K562 (cell line): ENCODE measurements at regions not wholly inside any gene's neighbourhood (a gene's known extent, or its start where the extent isn't known, plus 50 kb on each side); places are given as distances from the start of the nearest gene placed in this dataset.

Experiments
- CBX1 ChIP-seq: sonication (generic); IDR thresholded peaks from 2 replicates; pipeline ENCODE4 v1.6.1; 2016; ENCODE audit warnings: antibody characterized with exemption, low read depth, mild to moderate bottlenecking
- CBX3 ChIP-seq, 2 experiments: IDR thresholded peaks; 1 replicate in 1 of 2; 2 replicates in 1 of 2; pipeline ENCODE4 v1.6.1; 2012; ENCODE audit warnings: inconsistent platforms in 2 of 2, low read length in 2 of 2, borderline replicate concordance in 1 of 2, control low read depth in 1 of 2
- E2F6 ChIP-seq, 2 experiments: IDR thresholded peaks; 2 replicates each; pipeline ENCODE4 v1.6.1; 2011; ENCODE audit warnings: borderline replicate concordance in 1 of 2, control low read depth in 1 of 2, low read depth in 1 of 2, low read length in 1 of 2, mild to moderate bottlenecking in 1 of 2, mixed read lengths in 1 of 2, moderate library complexity in 1 of 2; ENCODE audit not compliant: insufficient read depth in 1 of 2, insufficient read length in 1 of 2, poor library complexity in 1 of 2, severe bottlenecking in 1 of 2; ENCODE audit errors: extremely low read depth in 1 of 2
- ESRRB ChIP-seq: fragments of 250-450 bp; sonication (Bioruptor Pico); IDR thresholded peaks from 2 replicates; pipeline ENCODE4 v1.5.0; 2020; ENCODE audit warnings: mild to moderate bottlenecking, moderate library complexity, borderline replicate concordance
- KAT2B ChIP-seq: IDR thresholded peaks from one replicate; pipeline ENCODE4 v1.6.1; 2012; ENCODE audit warnings: low read depth, mild to moderate bottlenecking, control low read depth, inconsistent platforms, low read length, moderate library complexity
- KDM1A ChIP-seq, 2 experiments: fragments of 450-650 bp; IDR thresholded peaks; 2 replicates each; pipeline ENCODE4 v1.6.1; 2016; ENCODE audit warnings: mild to moderate bottlenecking in 2 of 2
- KLF13 ChIP-seq: fragments of 450-650 bp; IDR thresholded peaks from 2 replicates; pipeline ENCODE4 v1.6.1; 2016; ENCODE audit warnings: missing genetic modification characterization, low read depth, mild to moderate bottlenecking, missing compliant biosample characterization, moderate library complexity, borderline replicate concordance
- PRDM10 ChIP-seq: fragments of 450-650 bp; IDR thresholded peaks from 2 replicates; pipeline ENCODE4 v1.6.1; 2018; ENCODE audit not compliant: partially characterized antibody
- SETDB1 ChIP-seq: IDR thresholded peaks from one replicate; pipeline ENCODE4 v1.6.1; 2012; ENCODE audit warnings: low read length, control low read depth, inconsistent platforms
- SNRNP70 ChIP-seq: fragments of 200-400 bp; formaldehyde crosslinking; optimal IDR thresholded peaks from 2 replicates; pipeline ENCODE3; 2017; ENCODE audit warnings: low read depth, low read length
- TRIM25 ChIP-seq: fragments of 450-650 bp; IDR thresholded peaks from 2 replicates; pipeline ENCODE4 v1.7.0; 2016; ENCODE audit warnings: borderline replicate concordance
- U2AF2 ChIP-seq: fragments of 200-400 bp; formaldehyde crosslinking; optimal IDR thresholded peaks from 2 replicates; pipeline ENCODE3; 2017; ENCODE audit warnings: low read depth, mild to moderate bottlenecking, low read length
- USF1 ChIP-seq: sonication (generic); formaldehyde crosslinking; IDR thresholded peaks from 2 replicates; pipeline ENCODE4 v1.9.0; 2022; ENCODE audit warnings: mild to moderate bottlenecking, missing genetic modification reagents
- USF2 ChIP-seq: sonication (generic); formaldehyde crosslinking; IDR thresholded peaks from 2 replicates; pipeline ENCODE4 v1.5.0; 2020; ENCODE audit warnings: missing genetic modification reagents
- YY1 ChIP-seq, 3 experiments: IDR thresholded peaks; 2 replicates each; pipeline ENCODE4 v1.6.1; 2011; ENCODE audit warnings: low read length in 2 of 3, mild to moderate bottlenecking in 2 of 3, moderate library complexity in 2 of 3, borderline replicate concordance in 1 of 3, control low read depth in 1 of 3, low read depth in 1 of 3; ENCODE audit not compliant: insufficient read depth in 3 of 3, insufficient replicate concordance in 2 of 3, control insufficient read depth in 1 of 3, insufficient read length in 1 of 3; ENCODE audit errors: extremely low read depth in 1 of 3
- ZNF277 ChIP-seq: fragments of 250-450 bp; sonication (Bioruptor Pico); IDR thresholded peaks from 2 replicates; pipeline ENCODE4 v1.8.0; 2022; ENCODE audit warnings: inconsistent platforms, mild to moderate bottlenecking, moderate library complexity, borderline replicate concordance
- ZNF316 ChIP-seq: fragments of 450-650 bp; IDR thresholded peaks from 2 replicates; pipeline ENCODE4 v1.6.1; 2016
- ZNF586 ChIP-seq: fragments of 450-650 bp; formaldehyde crosslinking; conservative IDR thresholded peaks from 2 replicates; pipeline ENCODE4 v1.4.0; 2020; ENCODE audit warnings: mild to moderate bottlenecking, moderate library complexity

- no peak for TF ChIP-seq KLF13 (tag)
- no peak for TF ChIP-seq CBX3 (IDR thresholded peaks at IDR 0.05; ENCODE audit: borderline replicate concordance in 1 of 2, low read length in 2 of 2)
- TF ChIP-seq PRDM10, result no peak
- TF ChIP-seq YY1 (IDR thresholded peaks at IDR 0.05; ENCODE audit: borderline replicate concordance in 1 of 3, control insufficient read depth in 1 of 3, extremely low read depth in 1 of 3, insufficient read depth in 3 of 3, insufficient read length in 1 of 3, insufficient replicate concordance in 2 of 3, low read depth in 1 of 3, low read length in 2 of 3), result no peak
- no peak for TF ChIP-seq SNRNP70
- TF ChIP-seq ZNF586, result no peak
- no peak for TF ChIP-seq SETDB1
- peak; percentile 42 for TF ChIP-seq USF2 (CRISPR knock-in tag)
- no peak for TF ChIP-seq ZNF316
- TF ChIP-seq U2AF2, result no peak
- no peak for TF ChIP-seq KDM1A (IDR thresholded peaks at IDR 0.05)
- no peak for TF ChIP-seq E2F6 (IDR thresholded peaks at IDR 0.05; ENCODE audit: borderline replicate concordance in 1 of 2, extremely low read depth in 1 of 2, insufficient read depth in 1 of 2, insufficient read length in 1 of 2, low read depth in 1 of 2, low read length in 1 of 2, poor library complexity in 1 of 2, severe bottlenecking in 1 of 2)
- no peak for TF ChIP-seq ESRRB (CRISPR knock-in tag)
- TF ChIP-seq TRIM25, result no peak
- TF ChIP-seq KAT2B, result no peak
- peak; percentile 46; the same call in 1 of the 2 replicates for TF ChIP-seq USF1
- TF ChIP-seq ZNF277 (CRISPR knock-in tag), result no peak
- no peak for TF ChIP-seq CBX1
Measured at GRCh38 chr6:169071394-169071793, 182.3 kb downstream of the THBS2 start (continued).
